Activated T-cell treated with anti-CD3 and anti-CD28 coated beads, Interleukin-2, amount 50 U/mL, for 4 hours (primary cell): ENCODE measurements at regions not wholly inside any gene's neighbourhood (a gene's known extent, or its start where the extent isn't known, plus 50 kb on each side); places are given as distances from the start of the nearest gene placed in this dataset.
"Not testable (repeated sequence)": the region's sequence is repeated elsewhere in the genome, so short reads cannot be mapped to it uniquely, and the experiment has no call there.

ENCODE experiments used
- ATAC-seq, 2 donors: fragments of 200-7000 bp; cut with Tn5 transposase; one replicate each; pipeline ENCODE4 v1.10.0; 2021
- DNase-seq: peaks from one replicate; pipeline ENCODE4 v3.0.0-alpha.2; 2020
- H3K27me3 Mint-ChIP-seq: one replicate; pipeline ENCODE4 v1.8.0; 2021; ENCODE audit warnings: low read depth, mixed read lengths
- H3K36me3 Mint-ChIP-seq: one replicate; pipeline ENCODE4 v1.8.0; 2022; ENCODE audit warnings: mixed read lengths; ENCODE audit not compliant: insufficient read depth
- H3K4me1 Mint-ChIP-seq: one replicate; pipeline ENCODE4 v1.8.0; 2021; ENCODE audit warnings: low read depth, mixed read lengths
- H3K4me3 Mint-ChIP-seq: one replicate; pipeline ENCODE4 v1.8.0; 2021; ENCODE audit warnings: mild to moderate bottlenecking, moderate library complexity, mixed read lengths
- H3K9me3 Mint-ChIP-seq: one replicate; pipeline ENCODE4 v1.8.0; 2021; ENCODE audit warnings: mixed read lengths

- Mint-ChIP-seq H3K4me3 (no peak overlapping the region), H3K4me1 (no peaks in the 10 kb centered on the region), H3K36me3 (peaks cover 3% of the 10 kb centered on the region), H3K9me3 (peaks cover 11% of the 10 kb centered on the region), H3K27me3 (peaks cover 32% of the 10 kb centered on the region)
- DNase-seq (no peak), ATAC-seq (no peak)
Measured at GRCh38 chr19:13712767-13713201, 51.5 kb upstream of the MRI1 start.

GRCh38 chr19:13707915-13708314, 56.4 kb upstream of the MRI1 start:
- DNase-seq (no peak), ATAC-seq (no peak)
- Mint-ChIP-seq H3K36me3 (no peaks in the 10 kb centered on the region), H3K9me3 (peaks cover 4% of the 10 kb centered on the region), H3K4me3 (no peak overlapping the region), H3K27me3 (peaks cover 27% of the 10 kb centered on the region), H3K4me1 (no peaks in the 10 kb centered on the region)

- Mint-ChIP-seq H3K4me3 (no peak overlapping the region), H3K27me3 (peaks cover 29% of the 10 kb centered on the region), H3K4me1 (no peaks in the 10 kb centered on the region), H3K9me3 (peaks cover 4% of the 10 kb centered on the region), H3K36me3 (no peaks in the 10 kb centered on the region)
- DNase-seq (no peak), ATAC-seq (no peak)
Measured at GRCh38 chr19:13705928-13706447, 58.3 kb upstream of the MRI1 start.

- ATAC-seq (no peak), DNase-seq (no peak)
- no peaks in the 10 kb centered on the region for H3K4me1 Mint-ChIP-seq
- peaks cover 4% of the 10 kb centered on the region for H3K9me3 Mint-ChIP-seq
- no peaks in the 10 kb centered on the region for H3K36me3 Mint-ChIP-seq
- H3K4me3 Mint-ChIP-seq = no peak overlapping the region
- peaks cover 32% of the 10 kb centered on the region for H3K27me3 Mint-ChIP-seq
Measured at GRCh38 chr19:13705201-13705600, 59.1 kb upstream of the MRI1 start.

GRCh38 chr19:13701624-13702023, 62.7 kb upstream of the MRI1 start:
- Mint-ChIP-seq H3K4me1 (no peaks in the 10 kb centered on the region), H3K27me3 (peaks cover 32% of the 10 kb centered on the region), H3K36me3 (no peaks in the 10 kb centered on the region), H3K9me3 (peaks cover 4% of the 10 kb centered on the region), H3K4me3 (no peak overlapping the region)
- ATAC-seq (no peak), DNase-seq (no peak)

GRCh38 chr19:13700621-13701020, 63.7 kb upstream of the MRI1 start:
- no peak for ATAC-seq

GRCh38 chr19:13699786-13700185, 64.5 kb upstream of the MRI1 start:
- no peak overlapping the region for H3K4me3 Mint-ChIP-seq
- ATAC-seq (no peak), DNase-seq (no peak)
- H3K4me1 Mint-ChIP-seq = no peaks in the 10 kb centered on the region
- peaks cover 42% of the 10 kb centered on the region for H3K27me3 Mint-ChIP-seq
- no peaks in the 10 kb centered on the region for H3K36me3 Mint-ChIP-seq
- H3K9me3 Mint-ChIP-seq = no peaks in the 10 kb centered on the region

More at GRCh38 chr19:13700621-13701020, 63.7 kb upstream of the MRI1 start:
- no peaks in the 10 kb centered on the region for H3K4me1 Mint-ChIP-seq
- H3K9me3 Mint-ChIP-seq = no peaks in the 10 kb centered on the region
- H3K36me3 Mint-ChIP-seq = no peaks in the 10 kb centered on the region
- no peak overlapping the region for H3K4me3 Mint-ChIP-seq
- DNase-seq = no peak
- peaks cover 38% of the 10 kb centered on the region for H3K27me3 Mint-ChIP-seq

GRCh38 chr19:13696839-13697238, 67.5 kb upstream of the MRI1 start:
- no peak for ATAC-seq
- Mint-ChIP-seq H3K9me3 (no peaks in the 10 kb centered on the region), H3K4me1 (no peaks in the 10 kb centered on the region), H3K36me3 (no peaks in the 10 kb centered on the region), H3K4me3 (no peak overlapping the region), H3K27me3 (peaks cover 51% of the 10 kb centered on the region)
- no peak for DNase-seq

GRCh38 chr19:13693889-13694288, 70.4 kb upstream of the MRI1 start:
- no peaks in the 10 kb centered on the region for H3K4me1 Mint-ChIP-seq
- H3K4me3 Mint-ChIP-seq = no peak overlapping the region
- no peaks in the 10 kb centered on the region for H3K9me3 Mint-ChIP-seq
- ATAC-seq = no peak
- H3K27me3 Mint-ChIP-seq = peaks cover 43% of the 10 kb centered on the region
- DNase-seq = no peak
- no peaks in the 10 kb centered on the region for H3K36me3 Mint-ChIP-seq

- no peaks in the 10 kb centered on the region for H3K4me1 Mint-ChIP-seq
- ATAC-seq = no peak
- no peaks in the 10 kb centered on the region for H3K36me3 Mint-ChIP-seq
- H3K9me3 Mint-ChIP-seq = no peaks in the 10 kb centered on the region
- no peak overlapping the region for H3K4me3 Mint-ChIP-seq
- no peak for DNase-seq
- H3K27me3 Mint-ChIP-seq = peaks cover 42% of the 10 kb centered on the region
Measured at GRCh38 chr19:13691569-13692435, 72.5 kb upstream of the MRI1 start.

- no peaks in the 10 kb centered on the region for H3K36me3 Mint-ChIP-seq
- no peaks in the 10 kb centered on the region for H3K9me3 Mint-ChIP-seq
- H3K4me3 Mint-ChIP-seq = no peak overlapping the region
- ATAC-seq (peak; percentile 28 to 34), DNase-seq (no peak)
- peaks cover 27% of the 10 kb centered on the region for H3K27me3 Mint-ChIP-seq
- H3K4me1 Mint-ChIP-seq = peaks cover 2% of the 10 kb centered on the region
Measured at GRCh38 chr19:13689085-13689484, 75.2 kb upstream of the MRI1 start.

GRCh38 chr19:13684021-13684420, 80.3 kb upstream of the MRI1 start:
- ATAC-seq (no peak), DNase-seq (no peak)
- Mint-ChIP-seq H3K27me3 (peaks cover 16% of the 10 kb centered on the region), H3K36me3 (peaks cover under 1% of the 10 kb centered on the region), H3K4me1 (peaks cover 2% of the 10 kb centered on the region), H3K9me3 (peaks cover 9% of the 10 kb centered on the region), H3K4me3 (no peak overlapping the region)

- Mint-ChIP-seq H3K4me1 (peaks cover 2% of the 10 kb centered on the region), H3K9me3 (peaks cover 16% of the 10 kb centered on the region), H3K27me3 (peaks cover 18% of the 10 kb centered on the region), H3K4me3 (no peak overlapping the region), H3K36me3 (peaks cover 3% of the 10 kb centered on the region)
- DNase-seq = no peak
- ATAC-seq = no peak
Measured at GRCh38 chr19:13681509-13681908, 82.8 kb upstream of the MRI1 start.

GRCh38 chr19:13680708-13681360, 83.5 kb upstream of the MRI1 start:
- not testable (repeated sequence) for ATAC-seq, H3K4me1 Mint-ChIP-seq, DNase-seq, H3K4me3 Mint-ChIP-seq, H3K36me3 Mint-ChIP-seq
- Mint-ChIP-seq H3K9me3 (peaks cover 16% of the 10 kb centered on the region), H3K27me3 (peaks cover 20% of the 10 kb centered on the region)

GRCh38 chr19:13676967-13677366, 87.4 kb upstream of the MRI1 start:
- not testable (repeated sequence) for ATAC-seq, H3K4me1 Mint-ChIP-seq

More at GRCh38 chr19:13676967-13677366, 87.4 kb upstream of the MRI1 start:
- H3K4me3 Mint-ChIP-seq, DNase-seq, H3K36me3 Mint-ChIP-seq: not testable (repeated sequence)
- peaks cover 17% of the 10 kb centered on the region for H3K27me3 Mint-ChIP-seq
- H3K9me3 Mint-ChIP-seq = peaks cover 19% of the 10 kb centered on the region
